GM21528 (cell line): ENCODE measurements at regions not wholly inside any gene's neighbourhood (a gene's known extent, or its start where the extent isn't known, plus 50 kb on each side); places are given as distances from the start of the nearest gene placed in this dataset.

Source experiments
- ATAC-seq: cut with Tn5 transposase; IDR thresholded peaks from one replicate; pipeline ENCODE4 v1.9.1; 2021; ENCODE audit warnings: mild to moderate bottlenecking, moderate library complexity; ENCODE audit not compliant: unreplicated experiment, low FRiP score

- ATAC-seq, result no peak
Measured at GRCh38 chr14:71856199-71856919, 75.9 kb upstream of the RGS6 start.

- no peak for ATAC-seq
Measured at GRCh38 chr14:71863049-71863448, 69.2 kb upstream of the RGS6 start.

- no peak for ATAC-seq
Measured at GRCh38 chr14:71863766-71864165, 68.5 kb upstream of the RGS6 start.
